ENCODE measurements at regions not wholly inside any gene's neighbourhood (a gene's known extent, or its start where the extent isn't known, plus 50 kb on each side); places are given as distances from the start of the nearest gene placed in this dataset.

- no peak for DNase-seq
Measured at GRCh38 chr10:10110844-10111490, 906.7 kb upstream of the CELF2 start.

GRCh38 chr10:10118131-10118530 is 899.5 kb upstream of the CELF2 start:
- DNase-seq: no peak

GRCh38 chr10:10120671-10121070 is 897.0 kb upstream of the CELF2 start:
- DNase-seq: no peak

GRCh38 chr10:10125676-10126075 is 892.0 kb upstream of the CELF2 start:
- no peak for DNase-seq

- no peak for DNase-seq
Measured at GRCh38 chr10:10126218-10126617, 891.5 kb upstream of the CELF2 start.

- DNase-seq: no peak
Measured at GRCh38 chr10:10128387-10128786, 889.3 kb upstream of the CELF2 start.

GRCh38 chr10:10130686-10131085 is 887.0 kb upstream of the CELF2 start:
- no peak for DNase-seq

GRCh38 chr10:10132009-10132408 is 885.7 kb upstream of the CELF2 start:
- no peak for DNase-seq

GRCh38 chr10:10133281-10133680 is 884.4 kb upstream of the CELF2 start:
- no peak for DNase-seq

GRCh38 chr10:10138685-10139084 is 879.0 kb upstream of the CELF2 start:
- peak; percentile 24 for DNase-seq

- no peak for DNase-seq
Measured at GRCh38 chr10:10141782-10142382, 875.8 kb upstream of the CELF2 start.

GRCh38 chr10:10146604-10147003 is 871.1 kb upstream of the CELF2 start:
- no peak for DNase-seq

- DNase-seq: no peak
Measured at GRCh38 chr10:10149899-10150298, 867.8 kb upstream of the CELF2 start.

- no peak for DNase-seq
Measured at GRCh38 chr10:10156917-10157600, 860.6 kb upstream of the CELF2 start.

GRCh38 chr10:10160821-10161312 is 856.8 kb upstream of the CELF2 start:
- DNase-seq: no peak

GRCh38 chr10:10164848-10165247 is 852.8 kb upstream of the CELF2 start:
- no peak for DNase-seq

- no peak for DNase-seq
Measured at GRCh38 chr10:10165415-10165814, 852.3 kb upstream of the CELF2 start.

GRCh38 chr10:10178476-10178875 is 839.2 kb upstream of the CELF2 start:
- DNase-seq: no peak

- no peak for DNase-seq
Measured at GRCh38 chr10:10193848-10194247, 823.8 kb upstream of the CELF2 start.

GRCh38 chr10:10196701-10197100 is 821.0 kb upstream of the CELF2 start:
- DNase-seq: no peak

GRCh38 chr10:10197423-10197822 is 820.2 kb upstream of the CELF2 start:
- DNase-seq: no peak

GRCh38 chr10:10198363-10198762 is 819.3 kb upstream of the CELF2 start:
- DNase-seq: no peak

GRCh38 chr10:10204415-10204814 is 813.3 kb upstream of the CELF2 start:
- no peak for DNase-seq

GRCh38 chr10:10205906-10206305 is 811.8 kb upstream of the CELF2 start:
- no peak for DNase-seq

All from CD4-positive, alpha-beta T cell treated with Interleukin-17A for 1 hour (primary cell).